ENCODE measurements at regions not wholly inside any gene's neighbourhood (a gene's known extent, or its start where the extent isn't known, plus 50 kb on each side); places are given as distances from the start of the nearest gene placed in this dataset.

GRCh38 chr15:87760547-87761314 is 495.8 kb downstream of the NTRK3 start:
- Histone ChIP-seq H3F3A (replicated peaks; ENCODE audit: low read depth) (no peaks in the 10 kb centered on the region), H2AFZ (no peak overlapping the region), H3K4me2 (no peak overlapping the region), H3K9me2 (ENCODE audit: insufficient read depth) (no peaks in the 10 kb centered on the region; the same call in 1 of the 2 replicates), H4K20me1 (replicated peaks; ENCODE audit: insufficient read depth) (no peaks in the 10 kb centered on the region), H3K27me3 (ENCODE audit: insufficient read depth) (no peaks in the 10 kb centered on the region), H3K4me1 (ENCODE audit: insufficient read depth) (no peaks in the 10 kb centered on the region), H3K4me3 (no peak overlapping the region), H3K79me2 (replicated peaks; ENCODE audit: insufficient read depth) (no peaks in the 10 kb centered on the region), H3K36me3 (ENCODE audit: insufficient read depth) (no peaks in the 10 kb centered on the region), H3K27ac (ENCODE audit: low read depth) (no peak overlapping the region)
- peaks cover 1% of the 10 kb centered on the region for H3K27me3 Mint-ChIP-seq (ENCODE audit: insufficient read depth, low read depth, poor library complexity)
- H3K4me1 Mint-ChIP-seq: peaks cover 16% of the 10 kb centered on the region
- no peak overlapping the region for H3K27ac Mint-ChIP-seq
- ATAC-seq (no peak), DNase-seq (ENCODE audit: low spot score) (no peak)
- H3K36me3 Mint-ChIP-seq (ENCODE audit: low read depth): no peaks in the 10 kb centered on the region
- no peaks in the 10 kb centered on the region; the same call in 2 of the 3 replicates for H3K9me3 Mint-ChIP-seq
- TF ChIP-seq ZNF462 (CRISPR knock-in tag; IDR thresholded peaks at IDR 0.05) (no peak), ETS1 (IDR thresholded peaks at IDR 0.05) (no peak), ZNF114 (CRISPR knock-in tag; IDR thresholded peaks at IDR 0.05) (no peak), NANOG (IDR thresholded peaks at IDR 0.05; ENCODE audit: borderline replicate concordance) (no peak), STAT1 (IDR thresholded peaks at IDR 0.05; ENCODE audit: unreplicated experiment) (no peak)
- no peak overlapping the region for H3K4me3 Mint-ChIP-seq
